H1 (cell line): ENCODE measurements at regions not wholly inside any gene's neighbourhood (a gene's known extent, or its start where the extent isn't known, plus 50 kb on each side); places are given as distances from the start of the nearest gene placed in this dataset.

Experiments used
- ASH2L ChIP-seq: fragments of 200-600, 300-600 bp; sonication (generic); IDR thresholded peaks from one replicate; pipeline ENCODE4 v1.7.1; 2017; ENCODE audit warnings: low read length

DNA sequence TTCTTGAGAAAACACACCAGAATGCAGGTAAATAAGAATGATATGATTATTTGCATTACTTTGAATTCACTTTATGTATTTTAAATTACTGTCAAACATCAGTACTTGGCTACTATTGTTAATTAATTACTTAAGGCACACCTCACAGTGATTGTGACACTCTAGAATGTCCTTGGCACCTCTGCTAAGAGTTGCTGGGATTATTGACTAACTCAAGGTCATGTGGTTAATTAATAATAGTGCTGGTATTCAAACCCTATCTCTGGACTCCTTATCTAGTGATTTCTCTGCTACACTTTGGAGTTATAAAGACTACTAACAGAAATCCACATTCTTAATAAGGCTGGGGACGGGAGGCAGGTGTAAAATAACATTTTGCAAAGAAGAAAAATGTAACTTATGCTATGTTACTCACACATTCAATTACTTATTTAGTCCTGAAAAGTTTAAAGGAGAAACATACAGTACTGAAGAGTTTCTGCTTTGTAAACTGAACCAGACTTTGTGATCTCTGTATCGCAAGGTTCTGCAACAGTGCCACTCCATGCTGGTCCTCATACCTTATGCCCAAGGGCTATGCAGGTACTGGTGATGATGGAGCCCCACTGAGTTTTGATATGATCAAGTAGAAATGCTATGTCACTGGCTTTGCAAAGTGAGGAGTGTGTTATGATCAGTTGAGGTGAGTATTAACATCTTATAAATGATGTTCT lies 242.7 kb downstream of the MID1IP1 start (continued):
- no peak for TF ChIP-seq ASH2L
